WTC11 (cell line): ENCODE measurements at regions not wholly inside any gene's neighbourhood (a gene's known extent, or its start where the extent isn't known, plus 50 kb on each side); places are given as distances from the start of the nearest gene placed in this dataset.

Source experiments
- ATAC-seq: fragments of 200-7000 bp; cut with Tn5 transposase; 2 replicates; pipeline ENCODE4 v1.10.0; 2021; ENCODE audit warnings: mild to moderate bottlenecking, moderate library complexity
- CTCF ChIA-PET: fragments of 300-600 bp; sonication (Branson Sonifier 250); formaldehyde crosslinking; loops from one replicate; lab custom pipeline; 2021; ENCODE audit warnings: antibody characterized with exemption; lab: Charles Lee
- POLR2A ChIA-PET: fragments of 350-600 bp; sonication (Branson Sonifier 250); formaldehyde crosslinking; loops from one replicate; lab custom pipeline; 2021; ENCODE audit warnings: antibody characterized with exemption; lab: Charles Lee
- DNase-seq: peaks from one replicate; pipeline ENCODE4 v3.0.0; 2021; ENCODE audit warnings: low spot score
- H3K27ac Mint-ChIP-seq: 2 replicates; pipeline ENCODE4 v1.8.0; 2021; ENCODE audit warnings: mixed read lengths
- H3K27me3 Mint-ChIP-seq: 2 replicates; pipeline ENCODE4 v1.8.0; 2021; ENCODE audit warnings: low read depth, mild to moderate bottlenecking, moderate library complexity, mixed read lengths
- H3K36me3 Mint-ChIP-seq: 2 replicates; pipeline ENCODE4 v1.8.0; 2021; ENCODE audit warnings: mixed read lengths
- H3K4me1 Mint-ChIP-seq: 2 replicates; pipeline ENCODE4 v1.8.0; 2022; ENCODE audit warnings: mixed read lengths
- H3K4me3 Mint-ChIP-seq: 2 replicates; pipeline ENCODE4 v1.8.0; 2021; ENCODE audit warnings: mild to moderate bottlenecking, moderate library complexity, mixed read lengths
- H3K9me3 Mint-ChIP-seq: 2 replicates; pipeline ENCODE4 v1.8.0; 2021; ENCODE audit warnings: mixed read lengths
- ETV6 ChIP-seq: sonication (generic); formaldehyde crosslinking; IDR thresholded peaks from 2 replicates; pipeline ENCODE4 v1.8.1; 2022; ENCODE audit warnings: mild to moderate bottlenecking, missing genetic modification reagents
- JAZF1 ChIP-seq: fragments of 250-450 bp; sonication (Bioruptor Pico); IDR thresholded peaks from 2 replicates; pipeline ENCODE4 v1.9.0; 2021; ENCODE audit warnings: moderate library complexity, mild to moderate bottlenecking, inconsistent platforms
- NR1H2 ChIP-seq: sonication (generic); formaldehyde crosslinking; IDR thresholded peaks from 2 replicates; pipeline ENCODE4 v1.9.0; 2021; ENCODE audit warnings: mild to moderate bottlenecking, moderate library complexity, missing genetic modification reagents
- SMAD4 ChIP-seq: sonication (generic); formaldehyde crosslinking; IDR thresholded peaks from 2 replicates; pipeline ENCODE4 v1.8.0; 2022; ENCODE audit warnings: mild to moderate bottlenecking, missing genetic modification reagents
- SOX15 ChIP-seq: fragments of 250-450 bp; sonication (Bioruptor Pico); IDR thresholded peaks from 2 replicates; pipeline ENCODE4 v1.9.0; 2021; ENCODE audit warnings: mild to moderate bottlenecking
- ZNF423 ChIP-seq: fragments of 250-450 bp; sonication (Bioruptor Pico); IDR thresholded peaks from 2 replicates; pipeline ENCODE4 v2.1.2; 2022; ENCODE audit warnings: mild to moderate bottlenecking, moderate library complexity
- TF ChIP-seq, protein P1 (sequence below): sonication (generic); formaldehyde crosslinking; IDR thresholded peaks from 2 replicates; pipeline ENCODE4 v1.8.1; 2022; ENCODE audit warnings: low read depth, mild to moderate bottlenecking, moderate library complexity, missing genetic modification reagents, borderline replicate concordance
- TF ChIP-seq, protein P2 (sequence below): sonication (generic); formaldehyde crosslinking; IDR thresholded peaks from 2 replicates; pipeline ENCODE4 v1.8.1; 2022; ENCODE audit warnings: missing genetic modification reagents, borderline replicate concordance
- TF ChIP-seq, protein P3 (sequence below): sonication (generic); formaldehyde crosslinking; IDR thresholded peaks from 2 replicates; pipeline ENCODE4 v1.8.0; 2023; ENCODE audit warnings: missing genetic modification reagents, mild to moderate bottlenecking, borderline replicate concordance
- TF ChIP-seq, protein P4 (sequence below): fragments of 250-450 bp; sonication (Bioruptor Pico); IDR thresholded peaks from 2 replicates; pipeline ENCODE4 v1.9.0; 2021; ENCODE audit warnings: mild to moderate bottlenecking
- TF ChIP-seq, protein P5 (sequence below): sonication (generic); formaldehyde crosslinking; IDR thresholded peaks from 2 replicates; pipeline ENCODE4 v1.8.1; 2022; ENCODE audit warnings: mild to moderate bottlenecking, moderate library complexity, missing genetic modification reagents
- TF ChIP-seq, protein P6 (sequence below): sonication (generic); formaldehyde crosslinking; IDR thresholded peaks from 2 replicates; pipeline ENCODE4 v1.8.0; 2022; ENCODE audit warnings: mild to moderate bottlenecking, missing genetic modification reagents
- TF ChIP-seq, protein P7 (sequence below): fragments of 250-450 bp; sonication (Bioruptor Pico); IDR thresholded peaks from 2 replicates; pipeline ENCODE4 v1.8.0; 2021; ENCODE audit warnings: mild to moderate bottlenecking

DNA sequence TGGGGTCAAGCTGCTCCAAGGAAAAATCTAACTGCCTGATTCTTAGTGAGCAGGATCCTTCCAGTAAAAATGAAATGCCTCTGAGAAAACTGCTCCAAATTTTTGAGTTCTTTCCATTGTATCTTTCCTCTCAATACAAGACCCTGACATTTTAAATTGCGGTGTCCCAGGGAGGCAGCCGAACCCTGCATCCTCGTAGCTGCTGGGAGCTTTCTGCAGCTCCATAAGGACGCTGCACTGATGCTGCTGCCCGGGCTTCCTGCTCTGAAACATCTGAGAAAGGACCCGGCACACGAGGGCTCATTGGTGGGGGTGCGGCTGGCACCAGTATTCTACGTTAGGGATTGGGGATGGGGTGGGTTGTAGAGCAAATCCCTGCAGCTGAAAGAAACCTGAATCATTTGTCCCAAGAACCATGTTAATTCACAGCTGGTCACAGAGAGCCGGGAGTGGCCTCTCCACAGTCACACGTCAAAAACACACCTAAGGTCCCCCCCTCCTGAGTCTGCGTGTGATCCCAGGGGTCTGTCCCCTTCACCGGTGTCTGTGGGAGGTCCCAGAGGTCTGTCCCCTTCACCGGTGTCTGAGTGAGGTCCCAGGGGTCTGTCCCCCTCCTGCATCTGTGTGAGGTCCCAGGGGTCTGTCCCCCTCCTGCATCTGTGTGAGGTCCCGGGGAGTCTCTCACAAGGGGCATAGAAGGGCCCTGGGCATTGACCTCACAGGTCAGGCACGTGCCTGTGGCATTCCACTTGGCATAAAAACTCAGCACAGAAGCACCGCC lies 63.4 kb upstream of the ZNF354B start:
- peaks cover 4% of the 10 kb centered on the region for H3K9me3 Mint-ChIP-seq

DNA sequence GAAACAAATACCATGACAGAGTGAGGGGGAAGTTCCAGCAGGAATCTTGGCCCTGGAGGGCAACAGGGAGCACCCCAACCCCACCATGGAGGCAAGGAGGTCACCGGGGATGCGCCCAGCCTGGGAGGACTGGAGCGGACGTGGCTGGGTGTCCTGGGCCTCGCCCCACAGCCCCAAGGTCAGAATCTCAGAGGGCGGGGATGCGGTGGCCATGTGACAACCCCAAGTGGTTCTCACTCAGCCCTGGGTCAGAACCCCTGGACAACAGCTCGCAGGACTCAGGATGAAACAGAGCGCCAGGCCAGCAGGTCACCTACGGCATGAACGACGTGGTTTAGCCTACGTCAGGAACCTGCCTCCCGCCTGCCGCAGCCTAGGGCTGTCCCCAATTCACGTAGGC lies 64.0 kb upstream of the ZNF354A start:
- H3K27me3 Mint-ChIP-seq = no peaks in the 10 kb centered on the region
- DNase-seq = no peak
- H3K27ac Mint-ChIP-seq = 0 out of 2 replicates have a peak overlapping the region, but pooled peaks have one; percentile 11
- peaks cover 14% of the 10 kb centered on the region for H3K4me1 Mint-ChIP-seq
- H3K36me3 Mint-ChIP-seq = peaks cover 11% of the 10 kb centered on the region; the same call in 1 of the 2 replicates
- ATAC-seq = no peak
- no peak overlapping the region for H3K4me3 Mint-ChIP-seq
- TF ChIP-seq NR1H2 (CRISPR knock-in tag) (no peak), SMAD4 (CRISPR knock-in tag) (no peak), SOX15 (no peak), JAZF1 (CRISPR knock-in tag) (no peak)
- TF ChIP-seq, protein P1, sequence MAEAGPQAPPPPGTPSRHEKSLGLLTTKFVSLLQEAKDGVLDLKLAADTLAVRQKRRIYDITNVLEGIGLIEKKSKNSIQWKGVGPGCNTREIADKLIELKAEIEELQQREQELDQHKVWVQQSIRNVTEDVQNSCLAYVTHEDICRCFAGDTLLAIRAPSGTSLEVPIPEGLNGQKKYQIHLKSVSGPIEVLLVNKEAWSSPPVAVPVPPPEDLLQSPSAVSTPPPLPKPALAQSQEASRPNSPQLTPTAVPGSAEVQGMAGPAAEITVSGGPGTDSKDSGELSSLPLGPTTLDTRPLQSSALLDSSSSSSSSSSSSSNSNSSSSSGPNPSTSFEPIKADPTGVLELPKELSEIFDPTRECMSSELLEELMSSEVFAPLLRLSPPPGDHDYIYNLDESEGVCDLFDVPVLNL (CRISPR knock-in tag) = no peak
- TF ChIP-seq, protein P2, sequence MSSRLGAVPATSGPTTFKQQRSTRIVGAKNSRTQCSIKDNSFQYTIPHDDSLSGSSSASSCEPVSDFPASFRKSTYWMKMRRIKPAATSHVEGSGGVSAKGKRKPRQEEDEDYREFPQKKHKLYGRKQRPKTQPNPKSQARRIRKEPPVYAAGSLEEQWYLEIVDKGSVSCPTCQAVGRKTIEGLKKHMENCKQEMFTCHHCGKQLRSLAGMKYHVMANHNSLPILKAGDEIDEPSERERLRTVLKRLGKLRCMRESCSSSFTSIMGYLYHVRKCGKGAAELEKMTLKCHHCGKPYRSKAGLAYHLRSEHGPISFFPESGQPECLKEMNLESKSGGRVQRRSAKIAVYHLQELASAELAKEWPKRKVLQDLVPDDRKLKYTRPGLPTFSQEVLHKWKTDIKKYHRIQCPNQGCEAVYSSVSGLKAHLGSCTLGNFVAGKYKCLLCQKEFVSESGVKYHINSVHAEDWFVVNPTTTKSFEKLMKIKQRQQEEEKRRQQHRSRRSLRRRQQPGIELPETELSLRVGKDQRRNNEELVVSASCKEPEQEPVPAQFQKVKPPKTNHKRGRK = no peak
- TF ChIP-seq, protein P3, sequence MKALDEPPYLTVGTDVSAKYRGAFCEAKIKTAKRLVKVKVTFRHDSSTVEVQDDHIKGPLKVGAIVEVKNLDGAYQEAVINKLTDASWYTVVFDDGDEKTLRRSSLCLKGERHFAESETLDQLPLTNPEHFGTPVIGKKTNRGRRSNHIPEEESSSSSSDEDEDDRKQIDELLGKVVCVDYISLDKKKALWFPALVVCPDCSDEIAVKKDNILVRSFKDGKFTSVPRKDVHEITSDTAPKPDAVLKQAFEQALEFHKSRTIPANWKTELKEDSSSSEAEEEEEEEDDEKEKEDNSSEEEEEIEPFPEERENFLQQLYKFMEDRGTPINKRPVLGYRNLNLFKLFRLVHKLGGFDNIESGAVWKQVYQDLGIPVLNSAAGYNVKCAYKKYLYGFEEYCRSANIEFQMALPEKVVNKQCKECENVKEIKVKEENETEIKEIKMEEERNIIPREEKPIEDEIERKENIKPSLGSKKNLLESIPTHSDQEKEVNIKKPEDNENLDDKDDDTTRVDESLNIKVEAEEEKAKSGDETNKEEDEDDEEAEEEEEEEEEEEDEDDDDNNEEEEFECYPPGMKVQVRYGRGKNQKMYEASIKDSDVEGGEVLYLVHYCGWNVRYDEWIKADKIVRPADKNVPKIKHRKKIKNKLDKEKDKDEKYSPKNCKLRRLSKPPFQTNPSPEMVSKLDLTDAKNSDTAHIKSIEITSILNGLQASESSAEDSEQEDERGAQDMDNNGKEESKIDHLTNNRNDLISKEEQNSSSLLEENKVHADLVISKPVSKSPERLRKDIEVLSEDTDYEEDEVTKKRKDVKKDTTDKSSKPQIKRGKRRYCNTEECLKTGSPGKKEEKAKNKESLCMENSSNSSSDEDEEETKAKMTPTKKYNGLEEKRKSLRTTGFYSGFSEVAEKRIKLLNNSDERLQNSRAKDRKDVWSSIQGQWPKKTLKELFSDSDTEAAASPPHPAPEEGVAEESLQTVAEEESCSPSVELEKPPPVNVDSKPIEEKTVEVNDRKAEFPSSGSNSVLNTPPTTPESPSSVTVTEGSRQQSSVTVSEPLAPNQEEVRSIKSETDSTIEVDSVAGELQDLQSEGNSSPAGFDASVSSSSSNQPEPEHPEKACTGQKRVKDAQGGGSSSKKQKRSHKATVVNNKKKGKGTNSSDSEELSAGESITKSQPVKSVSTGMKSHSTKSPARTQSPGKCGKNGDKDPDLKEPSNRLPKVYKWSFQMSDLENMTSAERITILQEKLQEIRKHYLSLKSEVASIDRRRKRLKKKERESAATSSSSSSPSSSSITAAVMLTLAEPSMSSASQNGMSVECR = no peak
- TF ChIP-seq, protein P4, sequence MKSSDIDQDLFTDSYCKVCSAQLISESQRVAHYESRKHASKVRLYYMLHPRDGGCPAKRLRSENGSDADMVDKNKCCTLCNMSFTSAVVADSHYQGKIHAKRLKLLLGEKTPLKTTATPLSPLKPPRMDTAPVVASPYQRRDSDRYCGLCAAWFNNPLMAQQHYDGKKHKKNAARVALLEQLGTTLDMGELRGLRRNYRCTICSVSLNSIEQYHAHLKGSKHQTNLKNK (CRISPR knock-in tag) = no peak
- TF ChIP-seq, protein P5, sequence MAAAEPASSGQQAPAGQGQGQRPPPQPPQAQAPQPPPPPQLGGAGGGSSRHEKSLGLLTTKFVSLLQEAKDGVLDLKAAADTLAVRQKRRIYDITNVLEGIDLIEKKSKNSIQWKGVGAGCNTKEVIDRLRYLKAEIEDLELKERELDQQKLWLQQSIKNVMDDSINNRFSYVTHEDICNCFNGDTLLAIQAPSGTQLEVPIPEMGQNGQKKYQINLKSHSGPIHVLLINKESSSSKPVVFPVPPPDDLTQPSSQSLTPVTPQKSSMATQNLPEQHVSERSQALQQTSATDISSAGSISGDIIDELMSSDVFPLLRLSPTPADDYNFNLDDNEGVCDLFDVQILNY (CRISPR knock-in tag) = no peak
- TF ChIP-seq, protein P6, sequence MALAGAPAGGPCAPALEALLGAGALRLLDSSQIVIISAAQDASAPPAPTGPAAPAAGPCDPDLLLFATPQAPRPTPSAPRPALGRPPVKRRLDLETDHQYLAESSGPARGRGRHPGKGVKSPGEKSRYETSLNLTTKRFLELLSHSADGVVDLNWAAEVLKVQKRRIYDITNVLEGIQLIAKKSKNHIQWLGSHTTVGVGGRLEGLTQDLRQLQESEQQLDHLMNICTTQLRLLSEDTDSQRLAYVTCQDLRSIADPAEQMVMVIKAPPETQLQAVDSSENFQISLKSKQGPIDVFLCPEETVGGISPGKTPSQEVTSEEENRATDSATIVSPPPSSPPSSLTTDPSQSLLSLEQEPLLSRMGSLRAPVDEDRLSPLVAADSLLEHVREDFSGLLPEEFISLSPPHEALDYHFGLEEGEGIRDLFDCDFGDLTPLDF (CRISPR knock-in tag) = no peak
- ChIA-PET POLR2A (no interaction called here), CTCF (interaction anchor here (1.4 kb wide), 1 partner anchor 31 kb away, joined by 4 read pairs; no protein-coding TSS in a partner anchor)
- no peaks in the 10 kb centered on the region for H3K9me3 Mint-ChIP-seq

More for the DNA sequence above, 63.4 kb upstream of the ZNF354B start:
- Mint-ChIP-seq H3K4me3 (no peak overlapping the region), H3K27ac (no peak overlapping the region), H3K4me1 (peaks cover 14% of the 10 kb centered on the region), H3K36me3 (peaks cover 14% of the 10 kb centered on the region), H3K27me3 (no peaks in the 10 kb centered on the region)
- ChIA-PET POLR2A (no interaction called here), CTCF (no interaction called here)
- TF ChIP-seq, protein P7, sequence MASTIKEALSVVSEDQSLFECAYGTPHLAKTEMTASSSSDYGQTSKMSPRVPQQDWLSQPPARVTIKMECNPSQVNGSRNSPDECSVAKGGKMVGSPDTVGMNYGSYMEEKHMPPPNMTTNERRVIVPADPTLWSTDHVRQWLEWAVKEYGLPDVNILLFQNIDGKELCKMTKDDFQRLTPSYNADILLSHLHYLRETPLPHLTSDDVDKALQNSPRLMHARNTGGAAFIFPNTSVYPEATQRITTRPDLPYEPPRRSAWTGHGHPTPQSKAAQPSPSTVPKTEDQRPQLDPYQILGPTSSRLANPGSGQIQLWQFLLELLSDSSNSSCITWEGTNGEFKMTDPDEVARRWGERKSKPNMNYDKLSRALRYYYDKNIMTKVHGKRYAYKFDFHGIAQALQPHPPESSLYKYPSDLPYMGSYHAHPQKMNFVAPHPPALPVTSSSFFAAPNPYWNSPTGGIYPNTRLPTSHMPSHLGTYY (CRISPR knock-in tag) = no peak
- TF ChIP-seq ZNF423 (CRISPR knock-in tag) = no peak
- TF ChIP-seq ETV6 = no peak
- TF ChIP-seq, protein P5 (CRISPR knock-in tag) = no peak
- DNase-seq (no peak), ATAC-seq (no peak)
